ENCODE measurements at regions not wholly inside any gene's neighbourhood (a gene's known extent, or its start where the extent isn't known, plus 50 kb on each side); places are given as distances from the start of the nearest gene placed in this dataset.

- no peak for DNase-seq
- no peak overlapping the region for H3K27ac Mint-ChIP-seq (ENCODE audit: unreplicated experiment)
- no peak overlapping the region for H3K4me3 Mint-ChIP-seq (ENCODE audit: unreplicated experiment)
- no TSS peak for BruUV-seq (replicated peaks)
- Histone ChIP-seq H3K4me1 (no peaks in the 10 kb centered on the region), H3K4me3 (ENCODE audit: low read depth, low read length) (no peak overlapping the region), H3K9me3 (no peaks in the 10 kb centered on the region), H3K27me3 (replicated peaks; ENCODE audit: control insufficient read depth, insufficient read depth, low read length) (no peaks in the 10 kb centered on the region), H3K36me3 (ENCODE audit: control insufficient read depth, insufficient read depth, low read length) (no peaks in the 10 kb centered on the region)
- CTCF ChIA-PET, result no interaction called here
- no peaks in the 10 kb centered on the region for H3K36me3 Mint-ChIP-seq (ENCODE audit: insufficient read depth, unreplicated experiment)
- POLR2A ChIA-PET, result no interaction called here
- no peaks in the 10 kb centered on the region for H3K27me3 Mint-ChIP-seq (ENCODE audit: insufficient read depth, unreplicated experiment)
- H3K4me1 Mint-ChIP-seq (ENCODE audit: low read depth, unreplicated experiment), result peaks cover 7% of the 10 kb centered on the region
- no peaks in the 10 kb centered on the region for H3K9me3 Mint-ChIP-seq (ENCODE audit: unreplicated experiment)
- intact Hi-C loops (cut with micrococcal nuclease; ENCODE audit: unreplicated experiment), result no loop called here
- no peak for TF ChIP-seq CTCF (IDR thresholded peaks at IDR 0.05; ENCODE audit: insufficient read depth in 1 of 2, low read depth in 1 of 2, low read length in 1 of 2, severe bottlenecking in 1 of 2, unreplicated experiment in 1 of 2)
Measured at GRCh38 chr15:35852818-35853624, 307.1 kb upstream of the DPH6 start.

- intact Hi-C loops (cut with micrococcal nuclease; ENCODE audit: unreplicated experiment), result no loop called here
- no peak overlapping the region for H3K4me3 Mint-ChIP-seq (ENCODE audit: unreplicated experiment)
- H3K27ac Mint-ChIP-seq (ENCODE audit: unreplicated experiment), result no peak overlapping the region
- no peaks in the 10 kb centered on the region for H3K36me3 Mint-ChIP-seq (ENCODE audit: insufficient read depth, unreplicated experiment)
- no peak for DNase-seq
- Histone ChIP-seq H3K4me3 (ENCODE audit: low read depth, low read length) (no peak overlapping the region), H3K9me3 (no peaks in the 10 kb centered on the region), H3K36me3 (ENCODE audit: control insufficient read depth, insufficient read depth, low read length) (no peaks in the 10 kb centered on the region), H3K4me1 (no peaks in the 10 kb centered on the region), H3K27me3 (replicated peaks; ENCODE audit: control insufficient read depth, insufficient read depth, low read length) (no peaks in the 10 kb centered on the region)
- H3K4me1 Mint-ChIP-seq (ENCODE audit: low read depth, unreplicated experiment), result peaks cover 17% of the 10 kb centered on the region
- TF ChIP-seq CTCF (IDR thresholded peaks at IDR 0.05; ENCODE audit: insufficient read depth in 1 of 2, low read depth in 1 of 2, low read length in 1 of 2, severe bottlenecking in 1 of 2, unreplicated experiment in 1 of 2), result no peak
- H3K9me3 Mint-ChIP-seq (ENCODE audit: unreplicated experiment), result no peaks in the 10 kb centered on the region
- H3K27me3 Mint-ChIP-seq (ENCODE audit: insufficient read depth, unreplicated experiment), result no peaks in the 10 kb centered on the region
- ChIA-PET POLR2A (no interaction called here), CTCF (no interaction called here)
- no TSS peak for BruUV-seq (replicated peaks)
Measured at GRCh38 chr15:35854316-35854715, 308.4 kb upstream of the DPH6 start.

- no peak for DNase-seq
- no peak overlapping the region for H3K27ac Mint-ChIP-seq (ENCODE audit: unreplicated experiment)
- no peaks in the 10 kb centered on the region for H3K9me3 Mint-ChIP-seq (ENCODE audit: unreplicated experiment)
- no peaks in the 10 kb centered on the region for H3K36me3 ChIP-seq (ENCODE audit: control insufficient read depth, insufficient read depth, low read length)
- TF ChIP-seq CTCF (IDR thresholded peaks at IDR 0.05; ENCODE audit: insufficient read depth in 1 of 2, low read depth in 1 of 2, low read length in 1 of 2, severe bottlenecking in 1 of 2, unreplicated experiment in 1 of 2), result no peak
- H3K4me1 Mint-ChIP-seq (ENCODE audit: low read depth, unreplicated experiment), result peaks cover 20% of the 10 kb centered on the region
- no peaks in the 10 kb centered on the region for H3K4me1 ChIP-seq
- no peaks in the 10 kb centered on the region for H3K9me3 ChIP-seq
- ChIA-PET POLR2A (no interaction called here), CTCF (no interaction called here)
- intact Hi-C loops (cut with micrococcal nuclease; ENCODE audit: unreplicated experiment), result no loop called here
- no peak overlapping the region for H3K4me3 Mint-ChIP-seq (ENCODE audit: unreplicated experiment)
- H3K36me3 Mint-ChIP-seq (ENCODE audit: insufficient read depth, unreplicated experiment), result no peaks in the 10 kb centered on the region
- no peaks in the 10 kb centered on the region for H3K27me3 ChIP-seq (replicated peaks; ENCODE audit: control insufficient read depth, insufficient read depth, low read length)
- no peak overlapping the region for H3K4me3 ChIP-seq (ENCODE audit: low read depth, low read length)
- no TSS peak for BruUV-seq (replicated peaks)
- H3K27me3 Mint-ChIP-seq (ENCODE audit: insufficient read depth, unreplicated experiment), result no peaks in the 10 kb centered on the region
Measured at GRCh38 chr15:35857567-35858226, 311.7 kb upstream of the DPH6 start.

All from Caco-2 (cell line).